HFFc6 (cell line): ENCODE measurements at regions not wholly inside any gene's neighbourhood (a gene's known extent, or its start where the extent isn't known, plus 50 kb on each side); places are given as distances from the start of the nearest gene placed in this dataset.

Source experiments
- DNase-seq: peaks from one replicate; pipeline ENCODE4 v3.0.0-alpha.2; 2018
- H3K27ac Mint-ChIP-seq: 2 replicates; pipeline ENCODE4 v1.8.0; 2020; ENCODE audit warnings: mild to moderate bottlenecking, mixed read lengths
- H3K27me3 Mint-ChIP-seq: 2 replicates; pipeline ENCODE4 v1.8.0; 2021; ENCODE audit warnings: mild to moderate bottlenecking, moderate library complexity, mixed read lengths; ENCODE audit not compliant: insufficient read depth
- H3K36me3 Mint-ChIP-seq: 2 replicates; pipeline ENCODE4 v1.8.0; 2021; ENCODE audit warnings: low read depth, mixed read lengths
- H3K4me1 Mint-ChIP-seq: 2 replicates; pipeline ENCODE4 v1.8.0; 2020; ENCODE audit warnings: low read depth, mixed read lengths
- H3K4me3 Mint-ChIP-seq: 2 replicates; pipeline ENCODE4 v1.8.0; 2020; ENCODE audit warnings: mild to moderate bottlenecking, moderate library complexity, mixed read lengths
- H3K9me3 Mint-ChIP-seq: 2 replicates; pipeline ENCODE4 v1.8.0; 2020; ENCODE audit warnings: mild to moderate bottlenecking, mixed read lengths
- CTCF ChIP-seq: fragments of 200-600 bp; sonication (generic); IDR thresholded peaks from 2 replicates; pipeline ENCODE4 v1.5.0; 2021; ENCODE audit warnings: antibody characterized with exemption, mild to moderate bottlenecking

- TF ChIP-seq CTCF, result no peak
- peaks cover 6% of the 10 kb centered on the region; the same call in 1 of the 2 replicates for H3K36me3 Mint-ChIP-seq
- DNase-seq, result peak; percentile 15
- H3K4me1 Mint-ChIP-seq, result peaks cover 27% of the 10 kb centered on the region
- no peak overlapping the region for H3K27ac Mint-ChIP-seq
- no peak overlapping the region for H3K4me3 Mint-ChIP-seq
- H3K9me3 Mint-ChIP-seq, result no peaks in the 10 kb centered on the region; the same call in 1 of the 2 replicates
- peaks cover 4% of the 10 kb centered on the region; the same call in 1 of the 2 replicates for H3K27me3 Mint-ChIP-seq
Observed at GRCh38 chr21:28671549-28672195, 321.0 kb downstream of the LTN1 start.

DNA sequence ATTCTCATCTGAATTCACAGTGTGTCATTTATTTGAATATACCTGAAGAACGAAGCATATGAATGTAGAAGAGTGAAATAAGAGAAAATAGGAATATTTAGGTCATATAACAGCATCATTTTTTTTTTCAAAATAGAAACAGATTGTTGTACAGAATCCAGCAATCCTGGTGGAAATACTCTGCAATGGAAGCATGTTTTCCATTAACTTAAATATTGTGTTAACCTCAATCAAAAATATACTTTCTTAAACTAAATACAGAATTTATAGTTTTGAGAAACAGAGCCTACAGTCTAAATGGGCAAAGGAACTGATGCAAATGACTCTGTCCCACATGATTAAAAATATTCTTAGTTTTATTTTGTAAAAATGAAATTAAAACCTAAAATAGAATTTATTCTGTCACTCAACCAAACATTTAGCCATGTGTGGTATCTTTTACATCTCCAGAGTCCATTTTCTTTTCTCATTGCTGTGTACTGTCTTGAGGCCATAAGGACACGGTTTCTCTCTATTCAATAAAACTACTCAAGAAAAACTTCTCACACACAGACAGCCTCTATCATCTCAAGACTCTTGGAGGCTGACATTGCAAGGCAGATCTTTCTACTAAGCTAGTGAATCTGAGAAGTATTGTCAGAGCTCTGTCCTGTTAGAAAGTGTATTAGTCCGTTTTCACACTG, 322.6 kb downstream of the LTN1 start:
- no peaks in the 10 kb centered on the region for H3K9me3 Mint-ChIP-seq
- H3K36me3 Mint-ChIP-seq, result peaks cover 6% of the 10 kb centered on the region; the same call in 1 of the 2 replicates
- no peak overlapping the region for H3K4me3 Mint-ChIP-seq
- peaks cover 4% of the 10 kb centered on the region; the same call in 1 of the 2 replicates for H3K27me3 Mint-ChIP-seq
- no peak overlapping the region for H3K27ac Mint-ChIP-seq
- H3K4me1 Mint-ChIP-seq, result peaks cover 18% of the 10 kb centered on the region
- no peak for DNase-seq
- no peak for TF ChIP-seq CTCF

GRCh38 chr21:28669321-28669720, 323.4 kb downstream of the LTN1 start:
- H3K27me3 Mint-ChIP-seq, result peaks cover 4% of the 10 kb centered on the region; the same call in 1 of the 2 replicates
- H3K27ac Mint-ChIP-seq, result no peak overlapping the region
- peaks cover 10% of the 10 kb centered on the region for H3K4me1 Mint-ChIP-seq
- no peaks in the 10 kb centered on the region for H3K9me3 Mint-ChIP-seq
- no peak overlapping the region for H3K4me3 Mint-ChIP-seq
- no peak for DNase-seq
- H3K36me3 Mint-ChIP-seq, result peaks cover 6% of the 10 kb centered on the region; the same call in 1 of the 2 replicates
- no peak for TF ChIP-seq CTCF

GRCh38 chr21:28663754-28664153, 328.9 kb downstream of the LTN1 start:
- Mint-ChIP-seq H3K27ac (no peak overlapping the region), H3K4me3 (no peak overlapping the region), H3K36me3 (no peaks in the 10 kb centered on the region), H3K9me3 (no peaks in the 10 kb centered on the region), H3K27me3 (no peaks in the 10 kb centered on the region), H3K4me1 (no peaks in the 10 kb centered on the region)
- TF ChIP-seq CTCF, result no peak
- no peak for DNase-seq

DNA sequence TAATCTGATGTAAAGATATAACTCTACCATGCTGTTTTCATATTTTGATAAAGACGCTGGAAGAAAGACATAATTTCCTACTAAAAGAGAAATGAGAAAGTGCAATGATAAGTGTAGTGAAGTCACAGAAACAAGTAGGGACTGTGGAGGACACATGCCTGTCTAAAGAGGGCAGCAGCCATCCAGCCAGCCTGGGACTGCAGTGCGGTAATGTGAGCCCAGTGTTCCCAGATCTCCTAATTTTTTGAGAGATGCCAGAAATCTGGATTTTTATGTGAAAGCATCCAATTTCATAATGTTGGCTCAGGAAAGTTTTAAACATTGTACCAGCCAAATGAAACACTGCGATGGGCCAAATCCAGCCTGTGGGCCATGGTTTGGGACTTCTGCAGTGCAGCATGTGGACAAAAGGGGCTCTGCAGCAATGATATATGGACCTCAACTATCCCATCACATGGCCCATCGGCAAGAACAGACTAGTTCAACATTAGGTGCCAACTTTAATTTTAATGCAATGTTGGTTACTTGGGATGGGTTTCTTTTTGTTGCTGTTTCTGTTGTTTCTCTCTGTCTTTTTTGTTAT, 329.5 kb downstream of the LTN1 start:
- no peak for DNase-seq
- H3K27ac Mint-ChIP-seq, result no peak overlapping the region
- no peaks in the 10 kb centered on the region for H3K27me3 Mint-ChIP-seq
- no peak overlapping the region for H3K4me3 Mint-ChIP-seq
- TF ChIP-seq CTCF, result no peak
- no peaks in the 10 kb centered on the region for H3K4me1 Mint-ChIP-seq
- H3K36me3 Mint-ChIP-seq, result no peaks in the 10 kb centered on the region
- H3K9me3 Mint-ChIP-seq, result no peaks in the 10 kb centered on the region
